ENCODE measurements at regions not wholly inside any gene's neighbourhood (a gene's known extent, or its start where the extent isn't known, plus 50 kb on each side); places are given as distances from the start of the nearest gene placed in this dataset.

GRCh38 chrX:87727620-87728019, 210.0 kb downstream of the KLHL4 start:
- intact Hi-C loops (cut with micrococcal nuclease): no loop called here
- no peaks in the 10 kb centered on the region for H3K9me3 Mint-ChIP-seq
- no peaks in the 10 kb centered on the region for H3K4me1 Mint-ChIP-seq (ENCODE audit: low read depth)
- H3K4me3 Mint-ChIP-seq: no peak overlapping the region
- H3K27me3 Mint-ChIP-seq: no peaks in the 10 kb centered on the region
- no peak for TF ChIP-seq CTCF (IDR thresholded peaks at IDR 0.05)
- no peaks in the 10 kb centered on the region for H3K36me3 Mint-ChIP-seq (ENCODE audit: low read depth)
- ChIA-PET CTCF (no interaction called here), POLR2A (no interaction called here)
- ATAC-seq (no peak), DNase-seq (no peak)
- H3K27ac Mint-ChIP-seq: no peak overlapping the region

GRCh38 chrX:87728024-87728423, 210.4 kb downstream of the KLHL4 start:
- H3K4me3 Mint-ChIP-seq: no peak overlapping the region
- intact Hi-C loops (cut with micrococcal nuclease): no loop called here
- H3K36me3 Mint-ChIP-seq (ENCODE audit: low read depth): no peaks in the 10 kb centered on the region
- H3K9me3 Mint-ChIP-seq: no peaks in the 10 kb centered on the region
- no peaks in the 10 kb centered on the region for H3K27me3 Mint-ChIP-seq
- no peak for TF ChIP-seq CTCF (IDR thresholded peaks at IDR 0.05)
- ATAC-seq (no peak), DNase-seq (no peak)
- POLR2A ChIA-PET: no interaction called here
- CTCF ChIA-PET: no interaction called here
- H3K27ac Mint-ChIP-seq: no peak overlapping the region
- no peaks in the 10 kb centered on the region for H3K4me1 Mint-ChIP-seq (ENCODE audit: low read depth)

GRCh38 chrX:87728459-87728858, 210.9 kb downstream of the KLHL4 start:
- no peak for TF ChIP-seq CTCF (IDR thresholded peaks at IDR 0.05)
- no peaks in the 10 kb centered on the region for H3K27me3 Mint-ChIP-seq
- no peak overlapping the region for H3K27ac Mint-ChIP-seq
- POLR2A ChIA-PET: no interaction called here
- intact Hi-C loops (cut with micrococcal nuclease): no loop called here
- H3K9me3 Mint-ChIP-seq: no peaks in the 10 kb centered on the region
- no peaks in the 10 kb centered on the region for H3K36me3 Mint-ChIP-seq (ENCODE audit: low read depth)
- ATAC-seq (no peak), DNase-seq (no peak)
- no peak overlapping the region for H3K4me3 Mint-ChIP-seq
- CTCF ChIA-PET: no interaction called here
- no peaks in the 10 kb centered on the region for H3K4me1 Mint-ChIP-seq (ENCODE audit: low read depth)

GRCh38 chrX:87732133-87732532, 214.5 kb downstream of the KLHL4 start:
- ATAC-seq (no peak), DNase-seq (no peak)
- H3K27me3 Mint-ChIP-seq: no peaks in the 10 kb centered on the region
- no peaks in the 10 kb centered on the region for H3K4me1 Mint-ChIP-seq (ENCODE audit: low read depth)
- CTCF ChIA-PET: no interaction called here
- no peak overlapping the region for H3K27ac Mint-ChIP-seq
- intact Hi-C loops (cut with micrococcal nuclease): no loop called here
- POLR2A ChIA-PET: no interaction called here
- H3K4me3 Mint-ChIP-seq: no peak overlapping the region
- no peaks in the 10 kb centered on the region for H3K36me3 Mint-ChIP-seq (ENCODE audit: low read depth)
- H3K9me3 Mint-ChIP-seq: no peaks in the 10 kb centered on the region
- no peak for TF ChIP-seq CTCF (IDR thresholded peaks at IDR 0.05)

GRCh38 chrX:87736576-87736975, 219.0 kb downstream of the KLHL4 start:
- intact Hi-C loops (cut with micrococcal nuclease): no loop called here
- CTCF ChIA-PET: no interaction called here
- Mint-ChIP-seq H3K4me3 (no peak overlapping the region), H3K36me3 (ENCODE audit: low read depth) (no peaks in the 10 kb centered on the region), H3K27me3 (no peaks in the 10 kb centered on the region), H3K4me1 (ENCODE audit: low read depth) (no peaks in the 10 kb centered on the region), H3K27ac (no peak overlapping the region), H3K9me3 (no peaks in the 10 kb centered on the region)
- DNase-seq: no peak
- POLR2A ChIA-PET: no interaction called here
- ATAC-seq: no peak
- TF ChIP-seq CTCF (IDR thresholded peaks at IDR 0.05): no peak

Data from activated CD8-positive, alpha-beta T cell treated with anti-CD3 and anti-CD28 coated beads for 36 hours (primary cell).